IMR-90 (cell line): ENCODE measurements at regions not wholly inside any gene's neighbourhood (a gene's known extent, or its start where the extent isn't known, plus 50 kb on each side); places are given as distances from the start of the nearest gene placed in this dataset.

ENCODE experiments used
- MAZ ChIP-seq: IDR thresholded peaks from 2 replicates; pipeline ENCODE4 v1.6.1; 2012; ENCODE audit warnings: low read depth, mild to moderate bottlenecking, low read length, improper control_type of control experiment, moderate library complexity, borderline replicate concordance
- POLR2A ChIP-seq: IDR thresholded peaks from 2 replicates; pipeline ENCODE4 v1.6.1; 2012; ENCODE audit warnings: mild to moderate bottlenecking, low read depth, low read length
- SMC3 ChIP-seq: fragments of 150-350 bp; IDR thresholded peaks from 2 replicates; pipeline ENCODE4 v1.6.1; 2016; ENCODE audit warnings: low read depth, mild to moderate bottlenecking, antibody characterized with exemption, low read length, moderate library complexity

GRCh38 chr20:24096864-24097450 lies 108.4 kb upstream of the GGTLC1 start:
- TF ChIP-seq MAZ (no peak), SMC3 (no peak), POLR2A (no peak)
